ENCODE measurements at regions not wholly inside any gene's neighbourhood (a gene's known extent, or its start where the extent isn't known, plus 50 kb on each side); places are given as distances from the start of the nearest gene placed in this dataset.

DNA sequence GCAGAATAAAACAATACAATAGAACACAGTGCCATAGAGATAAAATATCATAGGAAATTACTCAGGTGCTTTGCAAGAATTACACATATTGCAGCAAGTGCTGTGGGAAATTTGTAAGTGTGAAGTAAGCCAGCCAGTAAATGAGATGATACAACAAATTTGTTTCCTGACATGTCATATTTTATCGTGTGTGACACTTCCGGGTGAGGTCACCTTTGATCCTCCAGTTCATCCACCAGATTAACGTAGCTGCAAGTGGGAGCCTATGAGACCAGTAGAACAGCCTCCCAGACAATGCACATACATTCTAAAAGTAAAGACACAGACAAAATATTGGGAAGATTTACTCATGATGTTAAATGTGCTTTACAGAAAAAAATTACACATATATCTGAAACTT, 72.2 kb downstream of the PRDM9 start:
- Histone ChIP-seq H3K4me1 (no peaks in the 10 kb centered on the region), H3K36me3 (replicated peaks) (no peaks in the 10 kb centered on the region), H3K4me3 (no peak overlapping the region), H3K27me3 (ENCODE audit: low read depth) (no peaks in the 10 kb centered on the region), H3K9me3 (no peaks in the 10 kb centered on the region)
- no peak for DNase-seq (ENCODE audit: low spot score in 2 of 2)
- in situ Hi-C loops (cut with MboI; ENCODE audit: low sequenced_read_pairs): no loop called here

DNA sequence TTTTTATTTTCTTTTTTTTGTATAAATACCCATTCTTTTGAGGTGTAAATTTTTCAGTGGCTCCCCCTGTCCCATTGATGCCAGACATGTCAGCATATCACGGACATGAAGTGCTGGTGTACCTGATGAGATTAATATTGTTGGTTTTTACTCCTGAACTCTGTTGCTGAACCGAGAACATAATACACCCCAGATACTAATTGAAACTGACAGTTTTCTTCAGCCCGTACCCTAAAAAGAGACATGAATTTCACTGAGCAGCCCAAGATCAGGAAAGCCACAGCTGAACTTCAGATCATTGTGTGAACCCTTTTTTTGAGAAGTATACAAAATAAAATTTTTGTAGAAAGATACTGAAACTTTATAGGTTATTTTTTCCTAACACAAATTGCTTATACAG, 75.7 kb downstream of the PRDM9 start:
- H3K27me3 ChIP-seq (ENCODE audit: low read depth): no peaks in the 10 kb centered on the region
- in situ Hi-C loops (cut with MboI; ENCODE audit: low sequenced_read_pairs): no loop called here
- no peaks in the 10 kb centered on the region for H3K36me3 ChIP-seq (replicated peaks)
- no peak for DNase-seq (ENCODE audit: low spot score in 2 of 2)
- no peaks in the 10 kb centered on the region for H3K4me1 ChIP-seq
- no peak overlapping the region for H3K4me3 ChIP-seq
- H3K9me3 ChIP-seq: no peaks in the 10 kb centered on the region

GRCh38 chr5:23588841-23589326, 81.5 kb downstream of the PRDM9 start:
- in situ Hi-C loops (cut with MboI; ENCODE audit: low sequenced_read_pairs): no loop called here
- DNase-seq (ENCODE audit: low spot score in 2 of 2): no peak
- Histone ChIP-seq H3K4me1 (no peaks in the 10 kb centered on the region), H3K9me3 (no peaks in the 10 kb centered on the region), H3K4me3 (no peak overlapping the region), H3K27me3 (ENCODE audit: low read depth) (no peaks in the 10 kb centered on the region), H3K36me3 (replicated peaks) (no peaks in the 10 kb centered on the region)

DNA sequence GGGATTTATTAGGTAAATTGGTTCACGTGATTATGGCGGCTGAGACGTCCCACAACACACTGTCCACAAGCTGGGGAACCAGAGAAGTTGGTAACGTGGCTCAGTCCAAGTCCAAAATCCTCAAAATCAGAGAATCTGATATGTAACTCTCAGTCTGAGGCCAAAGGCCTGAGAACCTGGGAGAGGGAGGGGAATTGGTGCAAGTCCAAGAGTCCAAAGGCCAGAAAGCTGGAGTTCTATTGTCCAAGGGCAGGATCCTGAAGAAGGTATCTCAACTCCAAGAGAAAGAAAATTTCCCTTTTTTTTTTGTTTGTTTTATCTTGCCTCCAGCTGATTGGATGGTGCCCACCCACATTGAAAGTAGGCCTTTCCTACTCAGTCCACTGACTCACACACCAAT, 83.8 kb downstream of the PRDM9 start:
- no peak for DNase-seq (ENCODE audit: low spot score in 2 of 2)
- no peaks in the 10 kb centered on the region for H3K4me1 ChIP-seq
- no peak overlapping the region for H3K4me3 ChIP-seq
- H3K27me3 ChIP-seq (ENCODE audit: low read depth): no peaks in the 10 kb centered on the region
- in situ Hi-C loops (cut with MboI; ENCODE audit: low sequenced_read_pairs): no loop called here
- H3K36me3 ChIP-seq (replicated peaks): no peaks in the 10 kb centered on the region
- H3K9me3 ChIP-seq: no peaks in the 10 kb centered on the region

GRCh38 chr5:23606927-23607326, 99.5 kb downstream of the PRDM9 start:
- no peak for DNase-seq (ENCODE audit: low spot score in 2 of 2)
- Histone ChIP-seq H3K27me3 (ENCODE audit: low read depth) (no peaks in the 10 kb centered on the region), H3K36me3 (replicated peaks) (no peaks in the 10 kb centered on the region), H3K4me3 (no peak overlapping the region), H3K9me3 (no peaks in the 10 kb centered on the region; the same call in 1 of the 2 replicates), H3K4me1 (no peaks in the 10 kb centered on the region)
- in situ Hi-C loops (cut with MboI; ENCODE audit: low sequenced_read_pairs): no loop called here

DNA sequence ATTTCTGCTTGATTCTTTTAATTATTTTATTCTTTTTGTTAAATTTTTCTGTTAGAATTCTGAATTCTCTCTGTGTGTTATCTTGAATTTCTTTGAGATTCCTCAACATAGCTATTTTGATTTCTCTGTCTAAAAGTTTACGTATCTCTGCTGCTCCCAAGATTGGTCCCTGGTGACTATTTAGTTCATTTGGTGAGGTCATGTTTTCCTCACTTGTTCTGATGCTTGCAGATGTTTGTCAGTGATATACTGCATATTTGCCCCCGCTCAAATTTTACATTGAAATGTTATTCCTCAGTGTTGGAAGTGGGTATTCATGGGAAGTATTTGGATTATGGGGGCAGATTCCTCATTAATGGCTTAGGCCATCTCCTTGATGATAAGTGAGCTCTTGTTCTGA, 105.3 kb downstream of the PRDM9 start:
- in situ Hi-C loops (cut with MboI; ENCODE audit: low sequenced_read_pairs): no loop called here
- Histone ChIP-seq H3K4me3 (no peak overlapping the region), H3K36me3 (replicated peaks) (no peaks in the 10 kb centered on the region), H3K27me3 (ENCODE audit: low read depth) (no peaks in the 10 kb centered on the region), H3K4me1 (no peaks in the 10 kb centered on the region), H3K9me3 (no peaks in the 10 kb centered on the region; the same call in 1 of the 2 replicates)
- no peak for DNase-seq (ENCODE audit: low spot score in 2 of 2)

DNA sequence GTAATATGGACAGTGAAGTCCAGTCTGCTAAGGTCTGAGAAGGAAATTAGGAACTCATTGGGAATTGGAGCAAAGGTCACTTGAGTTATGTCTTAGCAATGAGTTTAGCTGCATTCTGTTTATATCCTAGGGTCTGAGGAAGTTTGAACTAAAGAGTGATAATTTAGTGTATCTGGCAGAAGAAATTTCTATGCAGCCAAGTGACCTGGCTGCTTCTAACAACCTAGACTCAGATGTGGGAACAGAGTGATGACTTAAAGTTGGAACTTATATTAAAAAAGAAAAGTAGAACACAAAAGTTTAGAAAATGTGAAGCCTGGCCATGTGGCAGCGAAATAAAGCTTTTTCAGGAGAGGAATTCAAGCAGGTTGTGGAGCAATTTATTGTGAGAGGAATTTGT, 106.2 kb downstream of the PRDM9 start:
- in situ Hi-C loops (cut with MboI; ENCODE audit: low sequenced_read_pairs): no loop called here
- Histone ChIP-seq H3K36me3 (replicated peaks) (no peaks in the 10 kb centered on the region), H3K27me3 (ENCODE audit: low read depth) (no peaks in the 10 kb centered on the region), H3K4me3 (no peak overlapping the region), H3K9me3 (no peaks in the 10 kb centered on the region; the same call in 1 of the 2 replicates), H3K4me1 (no peaks in the 10 kb centered on the region)
- no peak for DNase-seq (ENCODE audit: low spot score in 2 of 2)

DNA sequence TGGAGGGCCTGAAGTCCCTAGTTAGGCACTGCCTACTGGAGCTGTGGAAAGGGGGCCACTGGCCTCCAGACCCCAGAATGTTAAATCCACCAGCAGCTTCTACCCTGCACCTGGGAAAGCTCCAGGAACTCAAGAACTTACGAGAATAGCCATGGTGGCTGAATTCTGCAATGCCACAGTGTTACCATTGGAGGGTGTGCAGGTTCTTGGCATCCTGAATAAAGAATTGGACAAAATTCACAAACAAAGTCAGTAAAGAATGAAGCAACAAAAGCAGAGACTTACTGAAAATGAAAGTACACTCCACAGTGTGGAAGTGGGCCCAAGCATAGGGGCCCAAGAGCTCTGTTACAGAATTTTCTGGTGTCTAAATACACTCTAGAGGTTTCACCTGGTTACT, 107.0 kb downstream of the PRDM9 start:
- no peak overlapping the region for H3K4me3 ChIP-seq
- H3K36me3 ChIP-seq (replicated peaks): no peaks in the 10 kb centered on the region
- no peaks in the 10 kb centered on the region for H3K27me3 ChIP-seq (ENCODE audit: low read depth)
- no peak for DNase-seq (ENCODE audit: low spot score in 2 of 2)
- no peaks in the 10 kb centered on the region for H3K4me1 ChIP-seq
- in situ Hi-C loops (cut with MboI; ENCODE audit: low sequenced_read_pairs): no loop called here
- H3K9me3 ChIP-seq: no peaks in the 10 kb centered on the region; the same call in 1 of the 2 replicates

DNA sequence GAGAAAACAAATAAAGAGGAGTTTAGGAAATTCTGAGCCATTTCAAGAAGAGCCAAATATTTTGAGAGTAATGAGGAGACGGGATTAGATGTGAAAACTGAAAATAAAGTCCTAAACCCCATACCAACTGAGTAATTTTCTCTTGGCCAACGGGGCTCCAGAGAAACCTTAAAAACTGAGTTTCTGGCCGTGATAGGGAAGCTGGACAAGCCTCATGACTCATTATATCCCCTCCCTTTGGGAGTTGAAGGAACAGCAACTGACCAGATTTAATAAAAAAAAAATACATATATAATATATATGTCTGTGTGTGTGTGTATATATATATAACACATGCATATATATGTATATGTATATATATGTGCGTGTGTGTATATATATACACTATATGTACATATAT, 119.6 kb downstream of the PRDM9 start:
- in situ Hi-C loops (cut with MboI; ENCODE audit: low sequenced_read_pairs): no loop called here
- no peaks in the 10 kb centered on the region for H3K36me3 ChIP-seq (replicated peaks)
- H3K27me3 ChIP-seq (ENCODE audit: low read depth): no peaks in the 10 kb centered on the region
- H3K4me3 ChIP-seq: no peak overlapping the region
- H3K4me1 ChIP-seq: no peaks in the 10 kb centered on the region
- no peaks in the 10 kb centered on the region for H3K9me3 ChIP-seq
- no peak for DNase-seq (ENCODE audit: low spot score in 2 of 2)

DNA sequence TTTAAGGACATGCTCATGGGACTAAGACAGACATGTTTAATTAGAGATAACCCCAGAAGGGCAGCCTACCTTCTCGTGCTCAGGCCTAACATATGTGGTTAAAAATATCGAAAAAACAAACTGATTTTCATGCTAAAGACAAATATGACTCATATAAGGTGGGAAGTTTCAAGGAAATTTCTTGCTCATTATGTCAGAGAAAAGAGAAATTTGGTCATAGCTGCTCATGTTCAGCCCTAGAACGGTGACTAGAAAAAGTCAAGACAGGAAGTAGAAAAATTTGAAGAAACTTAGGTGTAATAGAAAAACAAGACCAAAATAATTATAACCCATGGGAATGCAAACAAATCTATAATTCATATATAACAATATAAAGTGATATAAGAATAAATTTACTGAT, 120.6 kb downstream of the PRDM9 start:
- no peaks in the 10 kb centered on the region for H3K36me3 ChIP-seq (replicated peaks)
- H3K9me3 ChIP-seq: no peaks in the 10 kb centered on the region
- DNase-seq (ENCODE audit: low spot score in 2 of 2): no peak
- no peaks in the 10 kb centered on the region for H3K27me3 ChIP-seq (ENCODE audit: low read depth)
- no peak overlapping the region for H3K4me3 ChIP-seq
- H3K4me1 ChIP-seq: no peaks in the 10 kb centered on the region
- in situ Hi-C loops (cut with MboI; ENCODE audit: low sequenced_read_pairs): no loop called here

- no peaks in the 10 kb centered on the region for H3K4me1 ChIP-seq
- in situ Hi-C loops (cut with MboI; ENCODE audit: low sequenced_read_pairs): no loop called here
- H3K9me3 ChIP-seq: no peaks in the 10 kb centered on the region
- no peak overlapping the region for H3K4me3 ChIP-seq
- H3K36me3 ChIP-seq (replicated peaks): no peaks in the 10 kb centered on the region
- no peaks in the 10 kb centered on the region for H3K27me3 ChIP-seq (ENCODE audit: low read depth)
- DNase-seq (ENCODE audit: low spot score in 2 of 2): no peak
Measured at GRCh38 chr5:23629396-23629795, 122.0 kb downstream of the PRDM9 start.

GRCh38 chr5:23631302-23632045, 124.1 kb downstream of the PRDM9 start:
- Histone ChIP-seq H3K27me3 (ENCODE audit: low read depth) (no peaks in the 10 kb centered on the region), H3K9me3 (no peaks in the 10 kb centered on the region), H3K36me3 (replicated peaks) (no peaks in the 10 kb centered on the region), H3K4me1 (no peaks in the 10 kb centered on the region), H3K4me3 (no peak overlapping the region)
- in situ Hi-C loops (cut with MboI; ENCODE audit: low sequenced_read_pairs): no loop called here
- DNase-seq (ENCODE audit: low spot score in 2 of 2): no peak

DNA sequence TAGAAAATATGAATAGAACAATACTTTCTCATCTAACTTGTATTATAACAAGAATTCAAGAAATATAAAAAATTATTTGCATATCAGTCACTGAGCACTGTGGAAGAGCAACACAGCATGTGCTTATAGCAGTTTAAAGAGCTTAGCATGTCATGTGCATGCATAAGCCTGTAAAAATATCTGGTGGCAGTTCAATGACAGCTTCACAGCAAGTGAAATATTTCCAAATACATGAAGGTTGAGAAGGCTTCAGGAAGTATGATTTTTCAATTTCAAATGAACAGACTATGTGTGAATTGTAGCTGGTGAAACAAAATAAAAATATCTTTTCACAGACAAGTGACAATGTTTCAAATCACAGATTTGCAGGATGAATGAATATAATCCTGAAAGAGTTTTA, 128.5 kb downstream of the PRDM9 start:
- DNase-seq (ENCODE audit: low spot score in 2 of 2): no peak
- Histone ChIP-seq H3K27me3 (ENCODE audit: low read depth) (no peaks in the 10 kb centered on the region), H3K36me3 (replicated peaks) (no peaks in the 10 kb centered on the region), H3K4me3 (no peak overlapping the region), H3K9me3 (no peaks in the 10 kb centered on the region), H3K4me1 (no peaks in the 10 kb centered on the region)
- in situ Hi-C loops (cut with MboI; ENCODE audit: low sequenced_read_pairs): no loop called here

- no peaks in the 10 kb centered on the region for H3K4me1 ChIP-seq
- H3K4me3 ChIP-seq: no peak overlapping the region
- no peaks in the 10 kb centered on the region for H3K36me3 ChIP-seq (replicated peaks)
- no peaks in the 10 kb centered on the region for H3K27me3 ChIP-seq (ENCODE audit: low read depth)
- in situ Hi-C loops (cut with MboI; ENCODE audit: low sequenced_read_pairs): no loop called here
- DNase-seq (ENCODE audit: low spot score in 2 of 2): no peak
- H3K9me3 ChIP-seq: no peaks in the 10 kb centered on the region
Measured at GRCh38 chr5:23639326-23639725, 131.9 kb downstream of the PRDM9 start.

DNA sequence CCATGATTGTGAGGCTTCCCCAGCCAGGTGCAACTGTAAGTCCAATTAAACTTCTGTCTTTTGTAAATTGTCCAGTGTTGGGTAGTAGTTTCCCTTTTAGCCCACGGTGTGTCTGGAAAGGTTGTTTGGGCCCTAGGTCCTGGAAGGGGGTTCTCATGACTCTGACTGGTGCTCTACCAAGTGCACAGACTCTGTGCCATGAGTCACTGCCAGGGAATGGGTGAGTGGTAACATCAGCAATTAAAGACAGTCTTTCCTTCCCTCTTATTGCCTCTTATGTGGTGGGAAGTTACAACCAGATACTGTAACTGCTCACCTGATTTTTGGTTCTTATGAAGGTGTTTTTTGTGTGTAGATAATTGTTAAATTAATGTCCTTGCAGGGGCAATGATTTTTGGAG, 141.2 kb downstream of the PRDM9 start:
- in situ Hi-C loops (cut with MboI; ENCODE audit: low sequenced_read_pairs): no loop called here
- H3K9me3 ChIP-seq: no peaks in the 10 kb centered on the region
- H3K4me3 ChIP-seq: no peak overlapping the region
- no peaks in the 10 kb centered on the region for H3K27me3 ChIP-seq (ENCODE audit: low read depth)
- H3K36me3 ChIP-seq (replicated peaks): no peaks in the 10 kb centered on the region
- DNase-seq (ENCODE audit: low spot score in 2 of 2): no peak
- H3K4me1 ChIP-seq: no peaks in the 10 kb centered on the region
